SU-DHL-6 (cell line): ENCODE measurements at regions not wholly inside any gene's neighbourhood (a gene's known extent, or its start where the extent isn't known, plus 50 kb on each side); places are given as distances from the start of the nearest gene placed in this dataset.

Source experiments
- H2AFZ ChIP-seq: fragments of 200-600 bp; sonication (generic); 2 replicates; pipeline ENCODE4 v1.6.1; 2014; ENCODE audit warnings: low read depth, mild to moderate bottlenecking, moderate library complexity, mixed read lengths, antibody characterized with exemption, low read length; ENCODE audit not compliant: severe bottlenecking
- H3F3A ChIP-seq: fragments of 200-600 bp; shearing (Covaris generic); 2 replicates; pipeline ENCODE4 v1.6.0; 2016; ENCODE audit warnings: antibody characterized with exemption, mild to moderate bottlenecking; ENCODE audit not compliant: insufficient read depth
- H3K27ac ChIP-seq: fragments of 200-600 bp; sonication (generic); 2 replicates; pipeline ENCODE4 v1.5.1; 2016; ENCODE audit warnings: low read depth, mild to moderate bottlenecking, low read length, moderate library complexity, mixed read lengths
- H3K27me3 ChIP-seq: fragments of 200-600 bp; sonication (generic), shearing (Covaris generic); 2 replicates; pipeline ENCODE4 v1.6.0; 2014; ENCODE audit warnings: mild to moderate bottlenecking, low read length
- H3K36me3 ChIP-seq: fragments of 200-600 bp; sonication (generic); 2 replicates; pipeline ENCODE4 v1.6.1; 2014; ENCODE audit warnings: mild to moderate bottlenecking, low read length, mixed read lengths
- H3K4me2 ChIP-seq: fragments of 300-600, 200-600 bp; shearing (Covaris generic), sonication (generic); 2 replicates; pipeline ENCODE4 v1.6.0; 2014; ENCODE audit warnings: low read length, low read depth, mild to moderate bottlenecking; ENCODE audit not compliant: poor library complexity, severe bottlenecking
- H3K4me3 ChIP-seq: fragments of 200-600 bp; sonication (generic); 2 replicates; pipeline ENCODE4 v1.5.1; 2014; ENCODE audit warnings: antibody characterized with exemption, low read length, mild to moderate bottlenecking, mixed read lengths; ENCODE audit not compliant: insufficient read depth, poor library complexity, severe bottlenecking
- H3K79me2 ChIP-seq: fragments of 200-600 bp; sonication (generic); 2 replicates; pipeline ENCODE4 v1.6.1; 2014; ENCODE audit warnings: mild to moderate bottlenecking, low read length, moderate library complexity; ENCODE audit not compliant: insufficient read depth
- H3K9ac ChIP-seq: fragments of 200-600 bp; sonication (generic); 2 replicates; pipeline ENCODE4 v1.7.0; 2014; ENCODE audit warnings: mild to moderate bottlenecking, low read length
- H3K9me2 ChIP-seq: fragments of 200-600 bp; sonication (generic); replicated peaks from 2 replicates; pipeline ENCODE4 v1.6.1; 2014; ENCODE audit warnings: low read length; ENCODE audit not compliant: insufficient read depth
- H3K9me3 ChIP-seq: fragments of 200-600 bp; sonication (generic); 2 replicates; pipeline ENCODE4 v1.6.1; 2014; ENCODE audit warnings: low read length, mixed read lengths; ENCODE audit not compliant: insufficient read depth
- H4K20me1 ChIP-seq: fragments of 200-600 bp; sonication (generic); 2 replicates; pipeline ENCODE4 v1.6.1; 2014; ENCODE audit warnings: low read depth, mild to moderate bottlenecking, antibody characterized with exemption, low read length, moderate library complexity, mixed read lengths
- CTCF ChIP-seq: fragments of 200-600 bp; sonication (generic); IDR thresholded peaks from one replicate; pipeline ENCODE4 v1.5.1; 2017; ENCODE audit warnings: antibody characterized with exemption, mild to moderate bottlenecking, low read length, moderate library complexity; ENCODE audit not compliant: insufficient read depth, poor library complexity, severe bottlenecking
- EZH2phosphoT487 ChIP-seq: fragments of 200-600 bp; sonication (generic), shearing (Covaris generic); conservative IDR thresholded peaks from 2 replicates; pipeline ENCODE4 v1.6.1; 2018; ENCODE audit warnings: mild to moderate bottlenecking, antibody characterized with exemption, low read length, moderate library complexity, mixed read lengths

GRCh38 chr2:160694631-160695030 is 201.0 kb upstream of the RBMS1 start:
- Histone ChIP-seq H3K4me3 (no peak overlapping the region), H3F3A (no peaks in the 10 kb centered on the region), H3K36me3 (no peaks in the 10 kb centered on the region), H2AFZ (no peak overlapping the region), H4K20me1 (no peaks in the 10 kb centered on the region), H3K9me3 (no peaks in the 10 kb centered on the region), H3K9me2 (no peaks in the 10 kb centered on the region), H3K27ac (no peak overlapping the region), H3K9ac (no peak overlapping the region), H3K27me3 (no peaks in the 10 kb centered on the region), H3K4me2 (no peak overlapping the region), H3K79me2 (no peaks in the 10 kb centered on the region)
- TF ChIP-seq EZH2phosphoT487, result no peak
- TF ChIP-seq CTCF, result no peak

DNA sequence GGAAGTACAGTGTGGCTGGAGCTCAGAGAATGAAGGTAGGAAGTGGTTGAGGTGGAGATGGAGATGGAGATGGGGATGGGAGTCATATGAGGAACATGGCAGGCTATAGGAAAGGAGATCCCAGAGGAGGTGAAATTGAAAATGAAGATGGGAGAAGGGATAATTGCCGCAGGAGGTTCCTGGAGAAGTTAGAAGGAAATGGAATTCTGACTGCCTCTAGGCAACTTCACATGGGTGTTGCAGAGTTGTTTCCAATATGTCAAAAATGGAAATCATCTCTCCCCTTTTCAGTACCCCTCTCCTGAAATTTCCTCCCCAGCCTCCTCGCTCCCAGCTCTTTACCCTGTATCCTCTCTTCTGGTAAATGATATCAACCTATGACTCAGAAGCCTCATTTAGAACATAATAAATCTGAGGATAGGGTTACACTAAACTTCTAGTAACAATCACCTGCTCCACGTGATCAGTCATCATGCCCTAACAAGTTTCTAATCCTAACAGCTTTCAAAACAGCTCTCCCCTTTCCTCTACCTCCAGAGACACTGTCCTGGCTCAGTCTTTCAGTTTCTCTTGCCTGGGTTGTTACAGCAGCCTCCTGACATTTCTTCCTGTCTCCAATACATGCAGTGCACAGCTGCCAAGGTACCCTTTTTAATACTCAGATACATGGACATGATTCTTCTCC is 201.9 kb upstream of the RBMS1 start:
- no peak overlapping the region for H3K9ac ChIP-seq
- no peaks in the 10 kb centered on the region for H3K79me2 ChIP-seq
- H3K9me3 ChIP-seq, result no peaks in the 10 kb centered on the region
- H3K4me2 ChIP-seq, result no peak overlapping the region
- H3K27ac ChIP-seq, result no peak overlapping the region
- H4K20me1 ChIP-seq, result no peaks in the 10 kb centered on the region
- no peaks in the 10 kb centered on the region for H3K9me2 ChIP-seq
- no peaks in the 10 kb centered on the region for H3K27me3 ChIP-seq
- TF ChIP-seq CTCF (no peak), EZH2phosphoT487 (no peak)
- no peak overlapping the region for H2AFZ ChIP-seq
- H3K4me3 ChIP-seq, result no peak overlapping the region
- H3F3A ChIP-seq, result no peaks in the 10 kb centered on the region
- no peaks in the 10 kb centered on the region for H3K36me3 ChIP-seq

GRCh38 chr2:160696087-160696452 is 202.5 kb upstream of the RBMS1 start:
- no peaks in the 10 kb centered on the region for H3K9me2 ChIP-seq
- H3K4me3 ChIP-seq, result no peak overlapping the region
- no peak overlapping the region for H2AFZ ChIP-seq
- H3K79me2 ChIP-seq, result no peaks in the 10 kb centered on the region
- H3K27ac ChIP-seq, result no peak overlapping the region
- no peaks in the 10 kb centered on the region for H3K9me3 ChIP-seq
- H4K20me1 ChIP-seq, result no peaks in the 10 kb centered on the region
- H3F3A ChIP-seq, result no peaks in the 10 kb centered on the region
- H3K27me3 ChIP-seq, result no peaks in the 10 kb centered on the region
- no peak overlapping the region for H3K9ac ChIP-seq
- no peaks in the 10 kb centered on the region for H3K36me3 ChIP-seq
- TF ChIP-seq CTCF (no peak), EZH2phosphoT487 (no peak)
- no peak overlapping the region for H3K4me2 ChIP-seq
